Left colon (tissue), 2 donors: ENCODE measurements at regions not wholly inside any gene's neighbourhood (a gene's known extent, or its start where the extent isn't known, plus 50 kb on each side); places are given as distances from the start of the nearest gene placed in this dataset.

Experiments
- ATAC-seq: fragments of 200-7000 bp; cut with Tn5 transposase; one replicate; pipeline ENCODE4 v1.9.1; 2020; ENCODE audit warnings: mild to moderate bottlenecking, moderate library complexity
- DNase-seq, 2 donors: peaks; one replicate each; pipeline ENCODE4 v3.0.0-alpha.2; 2020
- intact Hi-C, 2 donors: fragments of 100-400 bp; cut with DNase I in 1 of 2; cut with micrococcal nuclease in 1 of 2; formaldehyde crosslinking; loops; one replicate each; pipeline versions ENCODE4 v1.11.2 to v1.14.0; 2022; cut with DNase I, micrococcal nuclease
- donor health status: DM: no; HTN: no; CAD: no.
- donor health status: DM: yes; HTN: yes; CAD: no.

GRCh38 chr6:1052262-1052661 is 259.6 kb upstream of the FOXQ1 start:
- intact Hi-C loops: no loop called here
- no peak for ATAC-seq
- no peak for DNase-seq

DNA sequence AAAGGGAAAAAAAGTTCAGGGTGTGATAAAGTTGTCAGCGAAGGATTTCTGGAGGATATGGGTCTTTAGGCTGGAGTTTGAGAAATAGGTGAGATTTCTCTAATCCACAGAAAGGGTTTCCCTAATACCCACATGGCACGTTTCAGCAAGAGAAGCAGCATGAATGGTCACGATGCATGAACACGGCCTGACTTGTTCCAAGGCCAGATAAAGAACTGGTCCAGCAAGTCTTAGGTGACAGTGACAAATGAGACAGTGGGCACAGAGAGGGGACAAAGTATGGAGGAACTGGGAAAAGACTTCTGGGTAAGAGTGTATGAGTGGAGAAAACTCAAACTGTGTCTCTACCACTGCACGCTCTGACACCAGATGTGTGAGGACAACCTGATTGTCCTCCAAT is 262.0 kb upstream of the FOXQ1 start:
- ATAC-seq (no peak), DNase-seq (no peak)
- intact Hi-C loops: no loop called here

DNA sequence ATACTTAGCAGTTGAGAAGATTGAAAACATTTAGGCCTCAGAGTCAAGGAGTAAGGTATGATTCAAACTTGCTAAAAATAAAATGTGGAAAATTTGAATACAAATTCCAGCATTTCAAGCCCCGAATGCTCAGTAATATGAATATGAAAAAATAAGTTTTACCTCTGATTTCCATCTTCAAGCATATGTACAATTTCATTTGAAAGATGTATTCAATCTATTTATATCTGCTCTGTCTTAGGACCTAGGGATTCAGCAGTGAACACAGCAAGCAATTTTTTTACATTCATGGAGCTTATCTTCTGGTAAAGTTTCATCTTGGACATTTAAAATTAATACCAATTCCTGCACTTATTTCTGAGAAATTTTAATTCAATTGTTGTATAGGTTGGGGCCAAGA is 262.7 kb upstream of the FOXQ1 start:
- no peak for DNase-seq
- intact Hi-C loops: no loop called here
- no peak for ATAC-seq

DNA sequence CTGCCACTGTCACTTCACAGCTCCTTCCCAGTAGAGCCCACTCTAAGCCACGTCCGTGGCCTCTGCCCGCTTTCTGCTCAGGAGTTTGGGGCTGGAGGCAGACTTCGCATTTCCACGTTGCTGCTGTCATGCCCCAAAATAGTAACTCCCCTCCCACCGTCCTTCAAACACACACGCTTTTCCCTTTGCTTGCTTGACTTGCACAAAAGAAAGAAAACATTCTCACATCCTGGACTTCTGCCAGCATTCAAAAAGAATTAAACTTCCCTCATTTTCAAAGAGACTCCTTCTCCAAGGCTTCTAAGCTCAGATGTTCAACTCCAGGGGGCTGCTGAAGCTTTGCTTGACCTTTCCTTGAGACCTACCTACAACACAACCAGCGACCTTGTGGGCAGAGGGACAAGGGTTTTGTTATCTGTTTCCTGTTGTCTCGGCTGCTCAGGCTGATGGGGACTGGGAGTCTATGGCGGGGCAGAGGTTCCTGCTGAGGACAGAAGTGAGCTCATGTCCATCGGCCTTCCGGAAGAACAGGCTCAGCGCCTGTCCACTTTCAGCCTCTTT is 263.8 kb upstream of the FOXQ1 start:
- ATAC-seq (no peak), DNase-seq (no peak)
- intact Hi-C loops: no loop called here

GRCh38 chr6:1045239-1045638 is 266.7 kb upstream of the FOXQ1 start:
- ATAC-seq: peak; percentile 80
- intact Hi-C loops: no loop called here
- DNase-seq: no peak

DNA sequence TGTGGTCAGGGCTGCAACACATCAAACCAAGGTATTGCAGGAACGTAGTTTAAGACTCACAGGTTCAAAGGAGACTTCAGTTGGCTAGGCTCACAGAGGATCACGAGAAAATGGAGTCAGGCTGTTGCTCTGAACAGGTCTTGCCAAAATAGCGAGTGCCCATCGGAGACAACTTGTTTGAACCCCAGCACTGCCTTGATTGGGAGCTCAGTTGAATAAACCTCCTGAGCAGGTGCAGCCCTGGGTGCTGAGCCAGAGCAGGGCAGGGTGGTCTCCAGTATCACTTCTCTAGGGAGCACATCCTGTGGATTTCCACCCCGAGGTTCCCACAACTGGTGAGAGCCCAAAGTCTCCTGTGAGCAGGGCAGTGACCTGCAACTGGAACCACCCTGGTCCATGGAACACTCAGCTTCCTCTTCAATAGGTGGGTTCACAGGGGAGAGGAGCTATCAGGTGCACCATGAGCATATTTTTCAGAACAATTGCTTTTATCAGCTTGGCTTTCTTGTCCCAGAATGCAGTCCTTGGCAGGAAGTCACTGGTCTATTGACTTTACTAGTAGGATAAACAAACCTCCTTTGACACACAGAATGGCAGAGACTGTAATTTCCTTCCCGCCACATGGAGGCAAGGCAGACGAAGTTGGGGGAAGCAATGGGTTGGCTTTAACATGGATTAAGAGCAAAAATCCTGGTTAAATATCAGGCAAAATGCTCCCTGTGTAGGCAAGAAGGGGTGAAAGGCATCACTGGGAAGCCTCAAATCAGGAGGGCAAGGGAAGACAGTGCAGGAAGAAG is 267.7 kb upstream of the FOXQ1 start:
- peak; percentile 90 for ATAC-seq
- intact Hi-C loops: no loop called here
- DNase-seq: peak; percentile 17 to 34

GRCh38 chr6:1043458-1043836 is 268.5 kb upstream of the FOXQ1 start:
- intact Hi-C loops: no loop called here
- DNase-seq (no peak), ATAC-seq (no peak)

DNA sequence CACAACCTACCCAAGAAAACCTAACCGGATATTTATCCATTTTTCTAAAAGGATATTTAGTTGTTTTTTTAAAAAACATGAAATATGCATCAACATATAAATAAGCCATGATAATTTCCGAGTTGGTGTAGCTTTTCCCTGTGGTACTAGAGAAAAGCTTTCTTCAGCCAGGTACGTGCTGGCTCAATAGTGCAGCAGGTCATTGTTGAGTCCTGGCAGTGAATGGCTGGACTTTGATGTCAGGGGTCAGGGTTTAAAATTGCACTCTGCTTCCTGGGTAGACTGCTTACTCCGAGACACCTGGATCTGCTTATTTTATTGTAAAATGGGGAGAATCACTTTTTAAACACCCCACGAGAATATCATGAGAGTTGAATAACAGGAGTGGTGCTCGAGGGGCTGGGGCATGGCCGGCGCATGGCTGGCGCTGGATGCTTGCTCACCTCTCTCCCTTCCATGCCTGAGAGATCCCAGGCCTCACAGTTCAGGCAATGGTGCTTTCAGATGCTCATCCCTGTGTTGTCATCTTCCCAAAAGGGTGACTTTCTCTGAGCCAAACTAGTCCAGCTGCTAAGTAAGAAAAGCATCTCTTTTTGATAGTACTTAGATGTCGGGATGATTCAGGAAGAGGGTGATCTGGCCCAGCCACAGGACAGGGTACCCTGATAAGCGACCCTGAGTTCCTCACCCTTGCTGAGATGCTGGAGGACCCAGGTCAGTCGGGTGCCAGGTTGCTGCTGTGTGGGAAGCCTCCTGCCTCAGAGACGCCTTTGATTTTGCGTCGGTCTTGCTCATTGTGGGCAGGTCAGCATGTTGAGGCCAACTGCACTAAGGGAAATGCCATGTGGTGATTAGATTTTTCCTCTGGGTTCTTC is 269.1 kb upstream of the FOXQ1 start:
- intact Hi-C loops: no loop called here
- ATAC-seq (no peak), DNase-seq (no peak)

DNA sequence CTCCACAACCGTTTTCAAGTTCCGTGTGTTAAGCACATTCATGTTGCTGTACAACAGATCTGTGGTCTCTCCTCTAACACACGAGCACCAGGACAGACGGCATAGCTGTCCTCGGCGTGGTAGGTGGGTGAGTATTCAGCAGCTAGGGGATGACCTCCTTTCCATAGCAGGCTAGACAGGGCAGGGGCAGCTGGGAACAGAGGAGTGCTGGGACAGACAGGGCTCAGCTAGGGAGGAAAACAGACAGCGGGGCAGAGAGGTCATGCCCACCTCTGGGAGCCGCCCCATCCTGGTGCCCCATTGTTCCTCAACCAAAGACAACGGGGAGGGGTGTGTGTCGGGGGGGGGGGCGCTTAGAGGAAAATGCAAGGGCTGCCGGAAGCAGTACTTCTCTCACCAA is 271.5 kb upstream of the FOXQ1 start:
- DNase-seq (no peak), ATAC-seq (no peak)
- intact Hi-C loops: no loop called here

DNA sequence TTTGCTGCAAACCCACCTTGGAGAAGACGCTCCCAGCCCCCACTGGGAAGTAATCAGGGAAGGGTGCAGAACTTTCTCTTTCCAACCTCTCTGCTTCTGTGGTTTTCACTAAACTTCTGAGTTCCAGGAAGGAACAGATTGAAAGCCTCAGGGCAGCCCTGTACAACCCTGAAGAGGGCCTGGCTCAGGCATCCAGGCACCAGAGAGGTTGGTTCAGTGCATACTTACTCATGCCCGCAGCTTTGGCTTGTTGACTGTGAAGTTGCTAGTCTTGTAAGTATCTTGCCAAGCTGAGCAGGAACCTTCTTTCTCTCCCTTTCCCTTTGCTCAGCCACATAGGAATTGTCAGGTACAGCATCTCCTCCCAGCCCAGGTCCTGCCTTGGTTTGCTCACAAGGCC is 272.2 kb upstream of the FOXQ1 start:
- ATAC-seq (no peak), DNase-seq (no peak)
- intact Hi-C loops: no loop called here

DNA sequence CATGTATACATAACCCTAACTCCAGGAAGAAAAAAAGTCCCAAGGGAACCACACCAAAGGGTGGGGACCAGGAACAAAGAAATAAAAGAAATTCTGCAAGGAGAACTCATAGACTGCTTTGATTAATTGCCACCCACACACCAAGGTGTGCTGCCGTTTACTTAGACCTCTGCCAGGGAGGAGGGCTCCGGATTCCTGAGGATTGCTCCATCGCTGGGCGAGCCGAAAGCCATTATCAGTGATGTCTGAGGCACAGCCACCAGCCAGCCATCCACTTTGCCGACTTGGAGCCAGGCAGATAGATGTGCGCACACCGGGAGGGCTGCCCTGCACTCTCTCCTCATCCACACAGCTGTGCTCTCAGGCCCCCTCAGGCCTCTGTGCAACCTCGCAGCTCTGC is 272.7 kb upstream of the FOXQ1 start:
- intact Hi-C loops: no loop called here
- DNase-seq (peak; percentile 23 to 37), ATAC-seq (peak; percentile 87)

DNA sequence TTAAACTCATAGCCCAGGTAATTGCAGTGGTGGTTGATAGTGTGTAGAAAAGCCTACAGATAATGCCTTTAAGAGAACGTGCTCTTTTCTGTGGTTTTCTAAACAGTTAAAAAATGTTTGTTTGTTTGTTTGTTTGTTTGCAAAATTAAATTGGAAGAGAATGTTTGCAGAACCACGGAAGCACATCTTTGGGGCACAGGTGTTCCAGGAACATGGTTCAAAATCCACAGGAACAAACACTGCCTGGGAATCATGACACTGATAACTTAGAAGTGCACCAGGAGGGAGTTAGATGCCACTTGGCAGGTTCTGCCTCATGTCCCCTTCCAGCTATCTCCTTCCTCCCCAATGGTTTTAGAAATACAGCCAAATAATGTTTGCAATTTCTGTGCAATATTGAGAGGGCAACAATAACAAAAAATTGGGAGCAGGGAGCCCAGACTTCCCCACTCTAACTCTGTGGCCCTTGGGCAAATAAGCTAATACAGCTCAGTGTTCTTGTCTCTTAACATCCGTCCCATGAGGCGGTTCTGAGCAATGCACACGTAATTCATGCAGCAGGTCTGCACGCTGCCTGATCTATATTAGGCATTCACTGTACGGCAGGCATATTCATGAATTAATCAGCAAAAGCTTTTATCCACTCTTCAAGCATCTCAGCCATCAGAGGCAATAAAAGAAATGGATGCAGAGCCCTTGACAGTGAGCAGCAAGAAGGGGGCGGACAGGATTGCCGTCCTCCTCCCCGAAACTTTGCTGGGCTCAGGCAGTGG is 274.3 kb upstream of the FOXQ1 start:
- intact Hi-C loops: no loop called here
- DNase-seq (no peak), ATAC-seq (no peak)

- intact Hi-C loops: no loop called here
- DNase-seq (no peak), ATAC-seq (no peak)
Observed at GRCh38 chr6:1035401-1035800, 276.5 kb upstream of the FOXQ1 start.

DNA sequence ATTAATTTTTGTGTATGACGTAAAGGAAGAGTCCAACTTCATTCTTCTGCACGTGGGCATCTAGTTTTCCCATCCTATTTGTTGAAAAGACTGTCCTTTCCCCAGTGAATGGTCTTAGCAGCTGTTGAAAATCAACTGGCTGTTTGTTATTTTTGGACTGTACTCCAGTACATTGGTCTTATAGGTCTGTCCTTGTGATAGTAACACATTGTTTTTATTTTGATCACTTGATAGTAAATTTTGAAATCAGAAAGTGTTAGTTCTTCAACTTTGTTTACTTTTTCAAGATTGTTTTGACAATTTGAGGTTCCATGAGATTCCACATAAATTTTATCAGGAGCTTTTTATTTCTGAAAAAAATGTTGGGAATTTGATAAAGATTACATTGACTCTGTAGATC is 280.2 kb upstream of the FOXQ1 start:
- intact Hi-C loops: no loop called here

DNA sequence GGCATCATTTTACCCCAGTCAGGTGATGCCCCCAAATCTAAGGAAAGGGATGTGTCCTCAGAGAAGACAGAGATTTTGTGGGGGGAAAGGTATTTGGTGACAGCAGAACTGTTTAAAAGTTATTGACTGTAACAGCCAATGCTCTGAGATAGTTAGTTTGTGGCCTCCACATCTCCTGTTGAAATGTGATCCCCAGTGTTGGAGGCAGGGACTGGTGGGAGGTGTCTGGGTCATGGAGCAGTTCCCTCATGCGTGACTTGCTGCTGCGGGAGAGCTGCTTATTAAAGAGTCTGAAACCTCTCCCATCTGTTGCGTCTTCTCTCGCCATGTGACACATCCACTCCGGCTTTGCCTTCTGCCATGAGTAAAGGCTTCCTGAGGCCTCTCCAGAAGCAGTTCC is 282.8 kb upstream of the FOXQ1 start:
- no peak for DNase-seq
- no peak for ATAC-seq
- intact Hi-C loops: no loop called here

More for the DNA sequence above, 280.2 kb upstream of the FOXQ1 start:
- ATAC-seq (no peak), DNase-seq (no peak)

- intact Hi-C loops: no loop called here
- ATAC-seq: no peak
- no peak for DNase-seq
Observed at GRCh38 chr6:1028723-1029122, 283.2 kb upstream of the FOXQ1 start.

- ATAC-seq (no peak), DNase-seq (no peak)
- intact Hi-C loops: no loop called here
Observed at GRCh38 chr6:1027795-1028569, 283.9 kb upstream of the FOXQ1 start.

DNA sequence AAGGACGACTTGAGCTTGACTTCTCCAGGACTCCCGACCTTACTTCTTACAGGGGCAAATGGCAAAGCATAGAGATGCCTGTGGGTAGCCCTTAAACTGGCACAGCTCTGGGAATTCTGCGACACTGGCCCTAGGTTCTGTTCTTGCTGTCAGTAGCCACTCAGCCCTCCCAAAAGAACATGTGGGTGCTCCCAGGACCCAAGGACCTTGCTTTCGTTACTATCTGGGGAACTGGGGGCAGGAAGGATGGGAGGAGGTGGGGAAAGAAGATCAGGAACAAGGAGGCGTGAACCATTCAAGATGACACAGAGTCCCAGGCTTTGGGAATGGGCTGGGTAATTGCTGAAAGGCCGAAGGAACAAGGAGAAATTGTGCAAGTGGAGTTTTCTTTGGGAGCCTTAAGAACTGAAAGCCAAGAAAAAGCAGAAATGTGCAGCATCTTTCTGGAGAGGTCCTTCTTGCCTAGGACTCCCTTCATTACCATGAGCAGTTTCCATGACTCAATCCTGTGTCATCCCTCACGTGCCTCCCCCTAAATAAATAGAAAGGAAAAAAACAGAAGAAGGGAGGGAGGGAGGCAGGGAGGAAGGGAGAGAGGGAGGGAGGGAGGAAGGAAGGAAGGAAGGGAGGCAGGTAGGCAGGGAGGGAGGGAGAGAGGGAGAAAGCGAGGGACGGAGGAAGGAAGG is 284.6 kb upstream of the FOXQ1 start:
- DNase-seq (no peak), ATAC-seq (no peak)
- intact Hi-C loops: no loop called here
